Endodermal cell (in vitro differentiated cells): ENCODE measurements at regions not wholly inside any gene's neighbourhood (a gene's known extent, or its start where the extent isn't known, plus 50 kb on each side); places are given as distances from the start of the nearest gene placed in this dataset.

Experiments
- DNase-seq: peaks from one replicate; pipeline ENCODE4 v3.0.0-alpha.2; 2017
- H3K27ac ChIP-seq: 2 replicates; pipeline ENCODE4 v1.5.1; 2013; ENCODE audit warnings: mild to moderate bottlenecking, low read depth, low read length, moderate library complexity
- H3K27me3 ChIP-seq: 2 replicates; pipeline ENCODE4 v1.6.1; 2013; ENCODE audit warnings: mild to moderate bottlenecking, low read length, moderate library complexity; ENCODE audit not compliant: insufficient read depth, control insufficient read depth, poor library complexity, severe bottlenecking
- H3K36me3 ChIP-seq: 2 replicates; pipeline ENCODE4 v1.7.0; 2013; ENCODE audit warnings: mild to moderate bottlenecking, low read length, moderate library complexity; ENCODE audit not compliant: control insufficient read depth, insufficient read depth
- H3K4me1 ChIP-seq: one replicate; pipeline ENCODE4 v1.7.0; 2013; ENCODE audit warnings: low read length; ENCODE audit not compliant: control insufficient read depth, insufficient read depth
- H3K4me3 ChIP-seq: 2 replicates; pipeline ENCODE4 v1.5.1; 2013; ENCODE audit warnings: mild to moderate bottlenecking, low read length, moderate library complexity
- H3K9ac ChIP-seq: 2 replicates; pipeline ENCODE4 v1.6.1; 2013; ENCODE audit warnings: mild to moderate bottlenecking, low read length, moderate library complexity; ENCODE audit not compliant: poor library complexity, severe bottlenecking; ENCODE audit errors: extremely low read depth
- H3K9me3 ChIP-seq: 2 replicates; pipeline ENCODE4 v1.6.1; 2013; ENCODE audit warnings: mild to moderate bottlenecking, low read length, moderate library complexity; ENCODE audit not compliant: control insufficient read depth
- H3K27ac Mint-ChIP-seq: 2 replicates; pipeline ENCODE4 v1.8.0; 2020; ENCODE audit warnings: mixed read lengths
- H3K27me3 Mint-ChIP-seq: 2 replicates; pipeline ENCODE4 v1.8.0; 2021; ENCODE audit warnings: mild to moderate bottlenecking, mixed read lengths; ENCODE audit not compliant: insufficient read depth
- H3K36me3 Mint-ChIP-seq: 2 replicates; pipeline ENCODE4 v1.8.0; 2020; ENCODE audit warnings: low read depth, mixed read lengths
- H3K4me1 Mint-ChIP-seq: 2 replicates; pipeline ENCODE4 v1.8.0; 2020; ENCODE audit warnings: mixed read lengths
- H3K4me3 Mint-ChIP-seq: 2 replicates; pipeline ENCODE4 v1.8.0; 2020; ENCODE audit warnings: mild to moderate bottlenecking, moderate library complexity, mixed read lengths
- H3K9me3 Mint-ChIP-seq: 2 replicates; pipeline ENCODE4 v1.8.0; 2020; ENCODE audit warnings: mild to moderate bottlenecking, mixed read lengths
- CTCF ChIP-seq: fragments of 200-600 bp; sonication (generic); conservative IDR thresholded peaks from 2 replicates; pipeline ENCODE4 v1.5.0; 2021; ENCODE audit warnings: antibody characterized with exemption, mild to moderate bottlenecking
- WGBS, 2 experiments: methylation state at CpG; one replicate each; pipeline versions ENCODE4 v1.1.5 to v1.1.7; 2013; ENCODE audit warnings: missing lambda C conversion rate in 2 of 2, mixed read lengths in 1 of 2; ENCODE audit not compliant: insufficient coverage in 1 of 2, insufficient read length in 1 of 2; 5-methylcytosine and 5-hydroxymethylcytosine counted together

DNA sequence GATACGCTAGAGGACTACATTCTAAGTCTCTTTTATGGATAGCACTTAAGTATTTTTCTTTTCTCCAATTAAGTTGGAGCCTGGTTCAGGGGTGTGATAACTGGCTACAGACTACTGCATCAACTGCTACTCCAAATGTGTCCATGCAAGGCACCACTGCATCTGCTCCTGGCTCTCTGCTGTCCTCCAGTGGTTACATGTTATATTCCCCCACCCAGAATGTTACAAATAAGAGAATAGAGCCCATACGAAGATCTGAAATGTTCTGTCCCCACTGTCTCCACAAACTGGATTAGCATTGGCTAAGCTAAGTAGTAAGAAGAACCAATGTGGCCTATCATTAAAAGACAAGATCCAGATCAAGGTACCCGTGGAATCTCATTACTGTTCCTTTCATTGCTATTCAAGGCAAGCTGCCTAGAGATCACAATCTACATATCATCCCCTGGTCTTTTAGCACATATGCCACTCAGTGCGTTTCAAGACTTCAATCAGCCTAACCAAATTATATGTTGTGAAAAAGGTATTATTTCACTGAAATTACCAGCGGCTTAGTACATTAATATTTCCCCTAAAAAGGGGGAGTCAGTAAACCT lies 308.3 kb upstream of the SLC8A1 start:
- WGBS, 2 experiments: 53 to 75% methylated on average over 1 to 4 of the region's 5 CpGs
- no peaks in the 10 kb centered on the region for H3K27me3 ChIP-seq
- H3K4me3 Mint-ChIP-seq: no peak overlapping the region

GRCh38 chr2:40773291-40773690 lies 321.4 kb upstream of the SLC8A1 start:
- Mint-ChIP-seq H3K4me3 (no peak overlapping the region), H3K9me3 (no peaks in the 10 kb centered on the region), H3K4me1 (peaks cover 4% of the 10 kb centered on the region), H3K36me3 (no peaks in the 10 kb centered on the region), H3K27ac (peak overlapping the region; percentile 19), H3K27me3 (no peaks in the 10 kb centered on the region)
- no peak for DNase-seq
- H3K27me3 ChIP-seq: no peaks in the 10 kb centered on the region
- WGBS, 2 experiments: 85% methylated on average over 2 of the region's 2 CpGs; no CpG with 5 or more reads in 1 of the 2 experiments
- TF ChIP-seq CTCF: no peak
- no peaks in the 10 kb centered on the region for H3K36me3 ChIP-seq
- H3K4me3 ChIP-seq: no peak overlapping the region
- no peaks in the 10 kb centered on the region for H3K9me3 ChIP-seq
- no peaks in the 10 kb centered on the region for H3K4me1 ChIP-seq
- H3K27ac ChIP-seq: no peak overlapping the region
- H3K9ac ChIP-seq: no peak overlapping the region

More for the DNA sequence above, 308.3 kb upstream of the SLC8A1 start:
- H3K36me3 ChIP-seq: no peaks in the 10 kb centered on the region
- Mint-ChIP-seq H3K9me3 (no peaks in the 10 kb centered on the region), H3K27me3 (no peaks in the 10 kb centered on the region), H3K36me3 (no peaks in the 10 kb centered on the region), H3K4me1 (no peaks in the 10 kb centered on the region), H3K27ac (no peak overlapping the region)
- H3K4me1 ChIP-seq: no peaks in the 10 kb centered on the region
- peak; percentile 94 for TF ChIP-seq CTCF
- peak; percentile 83 for DNase-seq
- no peak overlapping the region for H3K27ac ChIP-seq
- H3K9me3 ChIP-seq: no peaks in the 10 kb centered on the region
- H3K9ac ChIP-seq: no peak overlapping the region
- no peak overlapping the region for H3K4me3 ChIP-seq

- Mint-ChIP-seq H3K36me3 (no peaks in the 10 kb centered on the region), H3K4me3 (no peak overlapping the region), H3K27me3 (no peaks in the 10 kb centered on the region), H3K27ac (no peak overlapping the region), H3K4me1 (no peaks in the 10 kb centered on the region), H3K9me3 (peaks cover 3% of the 10 kb centered on the region)
- Histone ChIP-seq H3K27ac (no peak overlapping the region), H3K36me3 (no peaks in the 10 kb centered on the region), H3K9ac (no peak overlapping the region), H3K4me3 (no peak overlapping the region), H3K9me3 (no peaks in the 10 kb centered on the region), H3K27me3 (no peaks in the 10 kb centered on the region), H3K4me1 (no peaks in the 10 kb centered on the region)
- WGBS, 2 experiments: 86% methylated on average over 3 of the region's 3 CpGs; no CpG with 5 or more reads in 1 of the 2 experiments
- no peak for TF ChIP-seq CTCF
- no peak for DNase-seq
These were observed 331.8 kb upstream of the SLC8A1 start for GRCh38 chr2:40783704-40784103.
